GM12892 (cell line): ENCODE measurements at regions not wholly inside any gene's neighbourhood (a gene's known extent, or its start where the extent isn't known, plus 50 kb on each side); places are given as distances from the start of the nearest gene placed in this dataset.

Source experiments
- DNase-seq: peaks from one replicate; pipeline ENCODE4 v3.0.0; 2011; ENCODE audit not compliant: insufficient read length
- FAIRE-seq: peaks from 2 replicates; lab custom pipeline; 2011; peaks lifted over from hg19 to GRCh38; lab: Jason Lieb, UNC
- POLR2A ChIP-seq: IDR thresholded peaks from 2 replicates; pipeline ENCODE4 v1.6.1; 2011; ENCODE audit warnings: low read depth, low read length, control low read depth
- POLR2AphosphoS5 ChIP-seq: IDR thresholded peaks from 2 replicates; pipeline ENCODE4 v1.6.1; 2011; ENCODE audit warnings: low read depth, low read length, control low read depth
- TAF1 ChIP-seq: IDR thresholded peaks from 2 replicates; pipeline ENCODE4 v1.6.1; 2011; ENCODE audit warnings: low read depth, mild to moderate bottlenecking, control low read depth, low read length, borderline replicate concordance

DNA sequence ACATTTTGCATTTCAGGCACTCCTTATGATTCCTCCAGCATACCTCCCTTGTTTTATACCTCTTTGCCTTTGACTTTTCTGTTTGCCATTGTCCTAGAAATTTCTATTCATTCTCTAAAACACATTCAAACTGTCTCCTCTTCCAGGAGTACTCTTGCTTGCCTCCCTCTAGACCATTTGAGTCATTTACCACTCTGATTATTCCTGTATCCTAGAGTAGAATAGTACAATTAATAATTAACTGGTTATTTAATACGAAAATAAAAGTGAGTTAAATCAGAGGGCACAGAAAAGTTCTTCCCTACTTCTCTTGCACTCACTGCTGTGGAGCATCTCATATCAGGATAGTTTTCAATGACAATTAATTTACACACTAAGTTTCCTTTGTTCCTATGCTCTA is 290.2 kb upstream of the RORA start:
- DNase-seq (no peak), FAIRE-seq (no peak)
- TF ChIP-seq TAF1: no peak
- no peak for TF ChIP-seq POLR2AphosphoS5
- TF ChIP-seq POLR2A: no peak

DNA sequence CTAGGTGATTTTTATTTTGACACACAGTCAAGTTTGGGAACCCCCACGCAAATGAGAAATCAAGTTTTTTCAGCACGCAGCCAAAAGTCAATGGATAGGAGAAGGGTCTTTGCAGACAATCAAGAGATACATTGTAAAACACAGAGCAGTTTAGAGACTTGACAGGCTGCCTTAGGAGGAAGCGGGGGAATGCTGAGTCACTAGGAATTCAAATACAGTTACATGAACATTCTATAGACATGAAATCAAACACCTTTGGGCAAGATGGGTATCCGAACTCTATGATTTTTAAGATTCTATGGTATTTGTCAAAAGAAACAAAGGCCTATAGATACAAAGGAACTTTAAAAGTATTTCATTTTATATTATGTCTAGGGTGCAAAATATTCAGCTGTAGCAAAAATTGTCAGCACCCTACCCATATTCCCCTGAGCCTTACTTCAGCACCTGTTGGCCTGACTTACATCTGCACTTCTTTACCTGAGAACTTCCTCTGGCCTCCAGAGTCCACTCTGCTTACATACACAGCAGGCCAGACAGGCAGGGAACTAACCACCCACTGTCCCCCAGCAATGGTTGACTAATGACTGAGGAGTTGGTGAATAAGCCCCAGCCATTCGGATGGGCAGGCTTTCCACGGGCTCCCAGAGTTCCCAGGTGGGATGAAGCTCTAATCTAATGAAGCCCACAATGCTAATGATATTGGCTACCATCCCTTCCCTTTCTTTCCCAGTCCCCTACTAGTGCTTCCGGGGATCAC is 289.3 kb upstream of the RORA start:
- DNase-seq (no peak), FAIRE-seq (no peak)
- TF ChIP-seq TAF1 (no peak), POLR2AphosphoS5 (no peak), POLR2A (no peak)

DNA sequence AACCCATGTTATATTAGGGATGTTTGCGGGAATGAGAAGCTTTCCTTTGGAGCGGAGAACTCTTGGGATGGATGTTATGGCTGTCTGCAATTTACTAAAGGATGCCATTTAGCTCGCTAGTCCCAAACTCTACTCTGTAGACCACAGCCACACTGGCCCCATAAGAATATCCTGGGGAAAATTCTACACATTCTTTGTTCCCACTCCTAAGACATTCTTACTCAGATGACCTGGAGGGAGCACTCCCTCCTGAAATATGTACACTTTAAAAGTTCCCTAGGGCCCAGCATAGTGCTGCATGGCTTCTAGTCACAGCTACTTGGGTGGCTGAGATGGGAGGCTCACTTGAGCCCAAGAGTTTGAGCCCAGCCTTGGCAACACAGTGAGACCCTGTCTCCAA is 288.7 kb upstream of the RORA start:
- DNase-seq (no peak), FAIRE-seq (no peak)
- no peak for TF ChIP-seq POLR2AphosphoS5

DNA sequence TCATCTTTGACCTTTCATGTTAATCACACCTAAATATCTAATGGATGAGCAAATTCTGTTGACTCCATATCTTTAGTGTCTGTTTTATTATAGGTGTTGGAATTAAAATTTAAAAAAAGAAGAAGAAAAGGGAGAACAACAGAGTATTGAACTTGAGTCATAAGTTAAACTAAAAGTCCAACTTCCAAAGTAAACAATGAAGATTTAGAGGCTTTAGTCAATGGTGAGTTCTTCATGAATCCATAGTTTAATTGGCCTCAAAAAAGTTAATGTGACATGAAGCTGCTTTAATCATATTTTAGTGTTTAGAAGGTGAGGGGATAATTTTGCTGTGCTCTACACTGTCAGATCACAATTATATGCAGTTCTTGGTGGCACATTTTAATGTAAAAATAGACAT is 288.2 kb upstream of the RORA start:
- no peak for DNase-seq
- no peak for TF ChIP-seq TAF1
- no peak for TF ChIP-seq POLR2A
- TF ChIP-seq POLR2AphosphoS5: no peak
- no peak for FAIRE-seq

DNA sequence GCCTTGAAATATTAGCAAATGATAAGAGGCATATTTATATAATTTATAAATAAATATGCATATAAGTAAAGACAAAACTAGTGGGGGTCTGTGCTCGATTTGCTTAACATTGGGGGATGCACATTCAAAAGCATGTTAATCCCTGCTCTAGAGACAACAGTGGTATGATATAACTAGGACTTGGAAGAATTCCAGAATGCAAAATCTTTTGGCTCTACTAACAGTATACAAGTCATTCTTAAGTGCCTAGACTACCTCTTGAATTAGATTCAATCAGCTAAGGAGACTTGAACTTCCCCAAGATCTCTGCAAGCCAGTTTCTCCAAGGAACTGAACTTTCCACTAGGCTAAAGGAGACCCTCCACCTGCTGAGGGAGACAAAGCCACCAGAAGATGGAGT is 282.7 kb upstream of the RORA start:
- TF ChIP-seq POLR2A (no peak), TAF1 (no peak), POLR2AphosphoS5 (no peak)
- no peak for FAIRE-seq
- no peak for DNase-seq

DNA sequence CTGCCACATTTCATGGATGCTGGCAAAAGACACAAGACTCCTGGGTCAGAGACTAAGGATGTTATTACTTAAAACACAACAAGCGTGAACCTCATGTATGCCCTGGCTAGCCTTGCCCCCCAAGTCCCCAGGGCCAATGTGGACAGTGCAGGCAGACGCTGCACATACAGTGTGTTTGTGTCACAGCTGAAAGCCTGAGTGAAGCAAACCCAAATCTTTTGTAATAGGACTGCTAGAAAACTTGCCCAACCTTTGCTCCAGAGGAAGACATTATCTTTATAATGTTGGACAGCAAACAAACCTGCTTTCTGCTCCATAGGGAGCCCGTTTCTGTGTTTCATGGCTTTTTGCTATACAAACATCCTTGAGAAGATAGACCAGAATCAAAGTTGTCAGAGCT is 282.0 kb upstream of the RORA start:
- FAIRE-seq (no peak), DNase-seq (no peak)
- no peak for TF ChIP-seq POLR2A
- no peak for TF ChIP-seq TAF1

DNA sequence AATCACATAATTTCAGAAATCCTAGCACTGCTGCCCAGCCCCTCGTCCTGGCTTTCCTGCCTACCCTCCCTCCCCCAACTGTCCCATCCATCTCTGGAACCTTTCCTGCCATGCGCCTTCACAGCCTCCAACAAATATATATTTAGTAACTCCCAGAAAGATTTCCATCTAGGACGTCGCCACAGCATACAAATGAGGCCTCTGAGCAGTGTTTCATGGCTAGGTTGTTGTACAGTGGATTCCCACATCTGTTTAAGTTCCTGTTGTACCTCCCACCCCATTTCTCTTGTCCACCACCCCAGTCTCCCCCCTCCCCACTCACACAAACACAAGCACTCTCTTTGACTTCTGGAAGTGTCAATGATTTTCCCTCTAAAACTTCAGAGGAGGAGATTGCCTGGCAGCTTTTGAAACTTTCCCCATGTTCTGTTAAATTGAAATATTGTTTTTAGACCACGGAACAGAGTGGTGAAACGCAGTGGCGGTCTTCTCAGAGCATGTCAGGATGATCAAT is 280.3 kb upstream of the RORA start:
- TF ChIP-seq TAF1: no peak
- TF ChIP-seq POLR2A: no peak
- TF ChIP-seq POLR2AphosphoS5: no peak
- no peak for FAIRE-seq
- DNase-seq: no peak

DNA sequence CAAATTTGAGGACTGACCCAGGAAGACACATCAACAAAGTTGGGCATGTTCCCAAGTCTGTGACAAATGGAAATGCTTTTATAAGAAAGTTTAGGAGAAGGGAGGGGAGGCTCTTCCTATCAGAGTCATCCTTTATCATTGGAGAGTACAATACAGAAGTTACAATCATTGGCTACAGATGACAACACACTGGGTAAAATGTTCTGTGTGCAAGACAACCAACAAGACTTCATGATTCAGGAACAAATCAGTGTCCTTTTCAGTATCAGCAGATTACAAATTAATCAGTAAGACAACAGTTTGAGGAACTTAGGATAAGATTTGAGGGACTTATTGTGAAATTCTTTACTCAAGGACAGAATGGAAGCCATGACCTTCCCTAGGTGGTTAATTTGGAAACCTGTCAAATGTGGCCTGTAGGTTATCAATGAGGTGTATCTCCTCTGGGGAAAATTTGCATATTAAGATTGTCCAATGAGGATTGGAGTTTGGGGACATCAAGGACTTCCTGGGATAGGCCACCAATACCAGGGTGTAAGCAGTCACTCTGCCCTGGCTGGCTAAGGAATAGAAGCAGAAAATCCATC is 274.4 kb upstream of the RORA start:
- no peak for FAIRE-seq
- TF ChIP-seq TAF1 (no peak), POLR2AphosphoS5 (no peak), POLR2A (no peak)
- no peak for DNase-seq

DNA sequence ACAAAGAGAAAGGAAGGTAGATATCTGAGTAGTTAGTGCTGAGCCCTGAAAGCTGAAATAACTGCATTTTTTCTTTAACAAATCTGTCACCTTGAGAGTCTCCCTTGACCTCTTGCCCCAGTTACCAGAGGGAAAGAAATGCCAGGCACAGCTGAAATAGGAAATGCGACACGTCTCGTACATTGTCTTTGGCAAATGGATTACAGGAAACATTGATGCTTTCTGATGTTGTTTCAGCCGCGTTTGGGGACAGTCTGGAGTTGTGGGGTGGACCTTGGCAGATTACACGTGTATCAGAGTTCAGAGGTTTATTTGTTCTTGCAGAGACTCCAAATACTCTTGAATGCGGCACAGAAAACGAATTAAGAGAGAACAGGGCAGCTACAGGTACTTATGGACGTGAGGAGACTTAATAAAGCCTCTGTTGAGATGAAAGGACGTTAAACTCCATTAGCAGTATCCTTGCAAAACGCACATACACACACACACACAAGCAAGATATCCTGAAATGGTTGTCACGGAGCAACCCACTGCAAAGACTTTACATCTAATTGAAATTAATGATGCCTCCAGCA is 272.8 kb upstream of the RORA start:
- TF ChIP-seq TAF1 (no peak), POLR2A (no peak), POLR2AphosphoS5 (no peak)
- FAIRE-seq (no peak), DNase-seq (no peak)

DNA sequence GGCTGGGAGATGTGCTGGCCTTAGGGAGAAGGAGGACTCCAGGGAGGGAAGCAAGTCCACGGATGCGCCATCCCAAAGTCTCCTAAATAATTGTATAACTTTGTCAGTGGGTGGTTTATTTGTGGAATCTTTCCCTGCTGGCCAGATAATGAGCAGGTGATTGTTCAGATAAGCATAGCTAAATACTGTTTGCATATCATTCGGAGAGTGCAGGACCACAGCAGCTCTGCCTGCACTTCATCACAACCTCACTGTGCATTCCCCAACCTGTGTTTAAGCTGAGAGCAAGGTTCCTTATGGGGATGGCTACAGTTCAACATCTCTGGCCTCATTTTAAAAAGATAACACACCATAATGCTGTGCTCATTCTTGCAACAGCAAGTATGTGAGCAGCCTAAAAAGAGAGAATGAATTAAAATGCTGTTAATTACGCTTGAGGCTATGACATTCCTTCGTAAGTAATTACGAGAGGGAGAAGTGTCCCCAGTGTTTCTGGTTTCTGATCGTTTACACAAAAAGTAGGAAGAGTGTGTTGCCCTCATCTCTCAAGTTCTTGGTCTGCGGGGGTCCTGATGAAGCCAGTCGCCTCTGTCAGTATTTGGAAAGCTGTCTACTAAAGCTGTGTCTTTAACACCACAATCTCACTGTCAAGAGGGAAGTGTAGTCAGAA is 272.0 kb upstream of the RORA start:
- FAIRE-seq (no peak), DNase-seq (no peak)
- TF ChIP-seq TAF1 (no peak), POLR2AphosphoS5 (no peak), POLR2A (no peak)

DNA sequence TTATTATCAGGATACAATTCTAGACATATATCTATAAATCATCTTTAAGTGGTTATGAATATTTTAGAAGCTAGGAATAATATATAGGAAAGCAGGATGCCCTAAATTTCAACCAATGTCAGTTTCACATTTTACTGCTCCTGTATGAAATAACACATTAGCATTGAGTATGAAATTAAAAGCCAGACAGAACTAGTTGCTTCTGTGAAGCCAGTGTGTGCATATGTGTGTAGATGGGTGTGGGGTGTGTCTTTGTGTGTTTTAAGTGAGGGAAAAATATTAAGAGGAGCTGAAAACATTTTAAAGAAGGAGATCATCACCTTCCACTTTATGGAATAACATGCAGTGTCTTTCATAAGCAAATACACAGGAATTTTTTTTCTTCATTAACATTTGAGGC is 271.4 kb upstream of the RORA start:
- no peak for TF ChIP-seq POLR2A
- TF ChIP-seq TAF1: no peak
- TF ChIP-seq POLR2AphosphoS5: no peak
- DNase-seq (no peak), FAIRE-seq (no peak)
